GM12891 (cell line): ENCODE measurements at regions not wholly inside any gene's neighbourhood (a gene's known extent, or its start where the extent isn't known, plus 50 kb on each side); places are given as distances from the start of the nearest gene placed in this dataset.

Experiments used
- POLR2A ChIP-seq: IDR thresholded peaks from 2 replicates; pipeline ENCODE4 v1.6.1; 2011; ENCODE audit warnings: low read depth, low read length, control low read depth
- POU2F2 ChIP-seq: IDR thresholded peaks from 2 replicates; pipeline ENCODE4 v1.6.1; 2011; ENCODE audit warnings: low read depth, mild to moderate bottlenecking, control low read depth, low read length, moderate library complexity

DNA sequence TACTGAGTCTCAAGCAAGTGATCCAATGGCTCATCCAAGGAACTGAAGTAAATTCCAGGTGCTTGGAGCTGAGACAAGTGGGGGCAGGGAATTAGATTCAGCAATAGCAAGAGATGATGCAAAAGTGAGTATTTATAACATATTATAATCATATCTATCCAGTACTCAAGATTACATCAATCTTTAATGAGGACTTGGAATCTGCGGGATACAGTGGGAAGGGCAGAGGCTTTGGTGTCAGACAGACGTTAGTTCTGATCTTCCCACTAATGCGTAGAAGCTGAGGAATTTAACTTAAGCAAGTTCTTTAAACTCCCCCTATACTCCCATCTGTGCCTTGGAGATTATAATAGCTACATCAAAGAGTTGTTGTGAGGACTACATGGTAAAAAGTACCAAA is 143.4 kb upstream of the NWD2 start:
- TF ChIP-seq POU2F2, result no peak
- TF ChIP-seq POLR2A, result no peak
